Immature natural killer cell (primary cell): ENCODE measurements at regions not wholly inside any gene's neighbourhood (a gene's known extent, or its start where the extent isn't known, plus 50 kb on each side); places are given as distances from the start of the nearest gene placed in this dataset.

Source experiments
- DNase-seq, 3 donors: peaks; one replicate each; pipeline ENCODE4 v3.0.0; 2022; ENCODE audit warnings: mixed read lengths in 1 of 3
- H3K27ac Mint-ChIP-seq, 6 donors: one replicate each; pipeline ENCODE4 v1.8.0; 2020; ENCODE audit warnings: mixed read lengths in 6 of 6, mild to moderate bottlenecking in 5 of 6, inconsistent platforms in 4 of 6, moderate library complexity in 3 of 6
- H3K27me3 Mint-ChIP-seq, 3 donors: one replicate each; pipeline ENCODE4 v1.8.0; 2020 to 2021; ENCODE audit warnings: low read depth in 3 of 3, mild to moderate bottlenecking in 3 of 3, mixed read lengths in 3 of 3, moderate library complexity in 3 of 3, inconsistent platforms in 1 of 3
- H3K36me3 Mint-ChIP-seq, 3 donors: one replicate each; pipeline ENCODE4 v1.8.0; 2020; ENCODE audit warnings: mixed read lengths in 3 of 3, inconsistent platforms in 2 of 3, mild to moderate bottlenecking in 2 of 3
- H3K4me1 Mint-ChIP-seq, 2 donors: one replicate each; pipeline ENCODE4 v1.8.0; 2020; ENCODE audit warnings: inconsistent platforms in 2 of 2, mild to moderate bottlenecking in 2 of 2, mixed read lengths in 2 of 2, moderate library complexity in 1 of 2
- H3K4me3 Mint-ChIP-seq, 5 donors: one replicate each; pipeline ENCODE4 v1.8.0; 2020; ENCODE audit warnings: mild to moderate bottlenecking in 5 of 5, mixed read lengths in 5 of 5, inconsistent platforms in 3 of 5, moderate library complexity in 3 of 5
- H3K9me3 Mint-ChIP-seq, 6 donors: one replicate each; pipeline ENCODE4 v1.8.0; 2020; ENCODE audit warnings: mild to moderate bottlenecking in 6 of 6, mixed read lengths in 6 of 6, inconsistent platforms in 4 of 6, moderate library complexity in 3 of 6

- H3K27me3 Mint-ChIP-seq, result peaks cover 2 to 9% (median 5%) of the 10 kb centered on the region in 3 donors
Observed at GRCh38 chr4:140316799-140317198, 56.6 kb upstream of the SCOC start.

GRCh38 chr4:140315970-140316369, 57.5 kb upstream of the SCOC start:
- no peaks in the 10 kb centered on the region for H3K4me1 Mint-ChIP-seq
- no peak overlapping the region for H3K27ac Mint-ChIP-seq
- H3K4me3 Mint-ChIP-seq, result no peak overlapping the region
- DNase-seq, result no peak
- H3K27me3 Mint-ChIP-seq, result peaks cover 2 to 9% (median 5%) of the 10 kb centered on the region in 3 donors
- peaks cover 0 to 4% (median 0%) of the 10 kb centered on the region in 6 donors for H3K9me3 Mint-ChIP-seq
- H3K36me3 Mint-ChIP-seq, result no peaks in the 10 kb centered on the region

More at GRCh38 chr4:140316799-140317198, 56.6 kb upstream of the SCOC start:
- no peak for DNase-seq
- no peaks in the 10 kb centered on the region for H3K36me3 Mint-ChIP-seq
- no peaks in the 10 kb centered on the region for H3K4me1 Mint-ChIP-seq
- H3K27ac Mint-ChIP-seq, result no peak overlapping the region
- no peak overlapping the region for H3K4me3 Mint-ChIP-seq
- H3K9me3 Mint-ChIP-seq, result peaks cover 0 to 4% (median 0%) of the 10 kb centered on the region in 6 donors

- no peaks in the 10 kb centered on the region for H3K4me1 Mint-ChIP-seq
- H3K4me3 Mint-ChIP-seq, result no peak overlapping the region
- H3K9me3 Mint-ChIP-seq, result peaks cover 0 to 2% (median 0%) of the 10 kb centered on the region in 6 donors
- peaks cover 2 to 8% (median 5%) of the 10 kb centered on the region in 3 donors for H3K27me3 Mint-ChIP-seq
- no peaks in the 10 kb centered on the region for H3K36me3 Mint-ChIP-seq
- DNase-seq, result no peak
- H3K27ac Mint-ChIP-seq, result no peak overlapping the region
Observed at GRCh38 chr4:140315438-140315837, 58.0 kb upstream of the SCOC start.

DNA sequence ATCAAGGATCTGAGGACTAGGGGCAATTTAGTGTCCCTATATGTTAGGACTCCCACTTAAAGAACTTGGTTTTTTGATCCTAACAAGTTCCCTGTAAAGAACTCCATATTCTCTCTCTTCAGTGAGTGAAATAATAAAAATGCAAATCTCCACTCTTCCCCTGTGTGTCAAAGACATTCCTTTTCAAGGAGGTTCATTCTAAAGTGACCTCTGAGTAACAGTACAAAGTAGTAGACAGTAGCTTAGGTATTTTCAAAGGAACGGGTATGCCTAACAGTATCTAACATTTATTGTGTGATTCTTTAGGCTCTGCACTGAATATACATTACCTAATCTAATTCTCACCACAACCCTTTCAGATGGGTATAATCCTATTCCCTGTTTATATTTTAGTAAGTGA, 58.4 kb upstream of the SCOC start:
- H3K27me3 Mint-ChIP-seq, result peaks cover 2 to 6% (median 3%) of the 10 kb centered on the region in 3 donors
- H3K36me3 Mint-ChIP-seq, result no peaks in the 10 kb centered on the region
- H3K4me3 Mint-ChIP-seq, result no peak overlapping the region
- H3K4me1 Mint-ChIP-seq, result no peaks in the 10 kb centered on the region
- H3K27ac Mint-ChIP-seq, result no peak overlapping the region
- H3K9me3 Mint-ChIP-seq, result peaks cover 0 to 2% (median 0%) of the 10 kb centered on the region in 6 donors
- no peak for DNase-seq

DNA sequence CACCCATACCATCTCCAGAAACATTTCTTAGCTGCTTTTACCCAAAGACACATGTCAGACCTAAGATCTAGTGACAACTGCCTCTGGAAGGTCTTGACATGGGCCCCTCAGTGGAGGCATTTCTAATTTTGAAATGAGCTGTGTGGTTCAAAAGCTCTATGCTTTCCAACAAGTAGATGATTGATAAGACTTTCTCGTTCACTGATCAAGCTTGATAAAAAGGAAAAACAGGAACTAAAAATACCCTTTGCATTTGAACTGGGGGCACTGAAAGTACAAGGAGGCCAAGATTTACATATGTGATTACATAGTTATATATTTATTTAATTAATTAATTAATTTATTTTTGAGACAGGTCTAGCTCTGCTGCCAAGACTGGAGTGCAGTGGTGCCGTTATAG, 61.3 kb upstream of the SCOC start:
- Mint-ChIP-seq H3K9me3 (no peaks in the 10 kb centered on the region), H3K4me3 (no peak overlapping the region), H3K36me3 (no peaks in the 10 kb centered on the region), H3K27me3 (peaks cover 0 to 4% (median 0%) of the 10 kb centered on the region in 3 donors), H3K27ac (no peak overlapping the region), H3K4me1 (no peaks in the 10 kb centered on the region)
- DNase-seq, result no peak

- no peaks in the 10 kb centered on the region for H3K36me3 Mint-ChIP-seq
- peaks cover 0 to 4% (median 0%) of the 10 kb centered on the region in 3 donors for H3K27me3 Mint-ChIP-seq
- no peaks in the 10 kb centered on the region for H3K4me1 Mint-ChIP-seq
- no peak overlapping the region for H3K4me3 Mint-ChIP-seq
- H3K9me3 Mint-ChIP-seq, result no peaks in the 10 kb centered on the region
- no peak for DNase-seq
- no peak overlapping the region for H3K27ac Mint-ChIP-seq
Observed at GRCh38 chr4:140311257-140311835, 62.1 kb upstream of the SCOC start.

DNA sequence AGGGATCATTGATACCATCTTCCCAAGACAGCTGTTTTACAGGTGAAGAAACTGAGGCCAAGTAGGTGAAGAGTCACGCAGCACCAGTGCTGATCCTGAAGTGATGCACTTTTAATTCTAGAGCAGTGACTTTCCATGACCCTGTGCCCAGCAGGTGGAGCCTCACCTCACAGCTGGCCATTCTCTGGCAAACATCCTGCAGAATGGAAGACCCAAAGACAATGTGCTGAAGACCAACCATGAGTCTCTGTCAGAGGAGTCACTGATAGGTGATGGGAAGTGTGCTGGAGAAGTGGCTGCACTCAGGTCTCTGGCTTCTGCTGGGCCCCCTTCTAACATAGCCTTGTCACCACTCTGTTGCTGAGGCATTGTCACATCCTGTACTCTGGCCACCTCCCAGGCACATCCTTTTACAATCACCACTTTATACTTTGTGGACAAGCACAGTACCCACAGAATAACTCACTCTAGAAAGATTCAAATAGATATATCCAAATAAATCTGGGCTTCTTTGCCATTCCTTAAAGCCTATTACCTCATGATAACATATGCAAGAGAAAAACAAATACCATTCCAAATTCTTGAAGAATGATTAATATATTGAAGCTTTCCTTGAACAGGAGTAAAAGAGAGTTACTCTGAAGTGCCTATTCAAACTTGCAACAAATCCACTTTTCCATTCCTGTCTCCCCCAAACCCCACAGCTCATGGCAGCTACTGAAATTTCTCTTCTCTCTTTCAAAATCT, 64.1 kb upstream of the SCOC start:
- no peaks in the 10 kb centered on the region for H3K9me3 Mint-ChIP-seq
- no peak overlapping the region for H3K27ac Mint-ChIP-seq
- DNase-seq, result no peak
- H3K4me3 Mint-ChIP-seq, result no peak overlapping the region
- peaks cover 0 to 4% (median 0%) of the 10 kb centered on the region in 3 donors for H3K27me3 Mint-ChIP-seq
- H3K36me3 Mint-ChIP-seq, result no peaks in the 10 kb centered on the region
- H3K4me1 Mint-ChIP-seq, result no peaks in the 10 kb centered on the region

GRCh38 chr4:140308366-140309123, 64.9 kb upstream of the SCOC start:
- Mint-ChIP-seq H3K9me3 (no peaks in the 10 kb centered on the region), H3K4me1 (no peaks in the 10 kb centered on the region), H3K4me3 (no peak overlapping the region), H3K36me3 (no peaks in the 10 kb centered on the region), H3K27me3 (peaks cover 0 to 4% (median 0%) of the 10 kb centered on the region in 3 donors), H3K27ac (no peak overlapping the region)
- DNase-seq, result no peak

- H3K27me3 Mint-ChIP-seq, result peaks cover 0 to 7% (median 0%) of the 10 kb centered on the region in 3 donors
- no peaks in the 10 kb centered on the region for H3K4me1 Mint-ChIP-seq
- H3K36me3 Mint-ChIP-seq, result no peaks in the 10 kb centered on the region
- no peak overlapping the region for H3K27ac Mint-ChIP-seq
- no peak overlapping the region for H3K4me3 Mint-ChIP-seq
- no peak for DNase-seq
- no peaks in the 10 kb centered on the region for H3K9me3 Mint-ChIP-seq
Observed at GRCh38 chr4:140305053-140305452, 68.4 kb upstream of the SCOC start.

GRCh38 chr4:140304346-140304745, 69.1 kb upstream of the SCOC start:
- peaks cover 0 to 5% (median 0%) of the 10 kb centered on the region in 3 donors for H3K27me3 Mint-ChIP-seq

DNA sequence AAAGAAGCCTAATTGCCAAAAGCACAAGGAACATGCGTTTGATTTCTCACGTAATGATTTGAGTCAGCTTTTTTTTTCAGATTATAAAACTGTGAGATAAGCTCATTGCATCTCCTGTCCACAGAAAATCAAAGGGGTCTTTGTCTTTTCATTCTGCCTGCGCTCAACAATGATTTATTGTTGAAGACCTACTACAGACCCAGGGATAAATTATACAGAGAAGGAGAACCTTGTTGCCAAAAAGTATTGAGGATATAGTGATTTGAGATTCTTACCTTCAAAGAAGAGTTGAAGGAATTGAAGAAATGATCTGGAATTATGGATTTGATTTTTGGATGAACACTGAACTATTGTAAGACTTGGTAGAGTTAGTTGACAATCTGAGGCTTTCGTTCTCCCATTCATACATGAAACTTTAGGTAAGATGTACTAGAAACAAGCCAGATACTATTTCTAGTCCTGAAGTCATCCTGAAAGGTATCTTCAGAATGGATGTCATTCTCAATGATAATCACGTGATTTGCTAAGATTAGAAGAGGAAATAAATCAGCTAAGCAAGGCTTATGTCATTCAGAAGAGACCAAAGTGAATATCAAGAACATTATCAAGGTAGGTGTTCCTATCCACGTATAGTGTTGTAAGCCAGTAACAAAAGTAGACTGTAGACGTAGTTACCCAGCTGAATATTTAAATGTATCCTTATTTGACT, 71.1 kb upstream of the SCOC start:
- Mint-ChIP-seq H3K27ac (no peak overlapping the region), H3K36me3 (no peaks in the 10 kb centered on the region), H3K9me3 (no peaks in the 10 kb centered on the region), H3K4me3 (no peak overlapping the region), H3K27me3 (peaks cover 0 to 5% (median 2%) of the 10 kb centered on the region in 3 donors), H3K4me1 (no peaks in the 10 kb centered on the region)
- no peak for DNase-seq

More at GRCh38 chr4:140304346-140304745, 69.1 kb upstream of the SCOC start:
- Mint-ChIP-seq H3K27ac (no peak overlapping the region), H3K9me3 (no peaks in the 10 kb centered on the region), H3K4me1 (no peaks in the 10 kb centered on the region), H3K36me3 (no peaks in the 10 kb centered on the region), H3K4me3 (no peak overlapping the region)
- no peak for DNase-seq

DNA sequence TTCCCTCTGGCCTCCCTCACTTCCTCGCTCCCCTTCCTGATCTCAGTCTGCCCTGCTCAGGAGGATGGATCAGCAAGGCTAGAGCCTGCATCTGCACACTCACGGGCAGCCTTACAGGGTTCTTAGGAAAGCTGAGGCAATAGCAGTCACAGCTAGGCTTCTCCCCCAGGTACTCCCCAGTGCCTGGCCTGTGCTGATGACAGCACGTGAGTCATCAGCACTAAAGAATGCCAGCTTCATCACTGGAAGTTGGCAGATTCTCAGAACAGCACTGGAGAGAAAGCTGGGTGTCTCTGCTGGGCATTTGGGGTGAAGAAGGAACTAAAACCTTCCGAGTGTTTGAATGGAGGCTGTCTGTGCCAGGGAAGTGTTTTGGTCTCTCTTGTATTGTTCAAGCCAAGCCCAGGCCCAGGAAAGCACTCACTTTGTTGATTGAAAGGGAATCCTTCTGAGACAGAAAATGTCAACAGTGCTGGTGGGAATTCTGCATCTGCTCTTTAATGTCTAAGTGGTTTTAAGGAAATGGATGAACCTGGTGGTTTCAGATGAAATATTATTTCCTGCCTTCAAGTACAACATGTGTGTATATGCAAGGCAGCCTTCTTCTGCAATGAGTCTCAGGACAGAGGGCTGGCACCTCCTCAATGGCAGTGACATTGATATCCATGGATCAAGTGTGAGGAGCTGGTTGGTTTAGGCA, 73.0 kb upstream of the SCOC start:
- H3K36me3 Mint-ChIP-seq, result no peaks in the 10 kb centered on the region
- H3K4me3 Mint-ChIP-seq, result no peak overlapping the region
- peaks cover 0 to 5% (median 5%) of the 10 kb centered on the region in 3 donors for H3K27me3 Mint-ChIP-seq
- no peaks in the 10 kb centered on the region for H3K4me1 Mint-ChIP-seq
- H3K27ac Mint-ChIP-seq, result no peak overlapping the region
- DNase-seq, result no peak
- H3K9me3 Mint-ChIP-seq, result no peaks in the 10 kb centered on the region

DNA sequence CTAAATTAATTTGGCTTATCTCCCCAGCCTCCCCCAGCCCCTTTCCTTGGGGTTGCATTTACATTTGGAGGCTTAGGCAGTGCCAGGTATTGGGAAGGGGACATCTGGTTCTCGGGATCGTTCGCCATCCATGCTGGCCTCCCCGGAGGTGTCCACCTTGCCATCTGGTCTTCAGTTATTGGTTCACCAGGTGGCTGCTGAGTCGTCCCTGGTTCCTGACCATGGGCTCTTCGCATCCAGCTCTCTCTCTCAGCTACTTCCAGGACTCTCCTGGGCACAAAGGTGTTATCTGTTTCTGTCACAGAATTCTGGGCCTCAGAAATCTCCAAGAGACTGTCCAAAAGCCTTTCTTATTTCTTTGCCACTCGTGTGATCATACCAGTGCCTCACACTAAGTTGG, 75.4 kb upstream of the SCOC start:
- Mint-ChIP-seq H3K36me3 (no peaks in the 10 kb centered on the region), H3K27ac (no peak overlapping the region), H3K27me3 (peaks cover 0 to 5% (median 5%) of the 10 kb centered on the region in 3 donors), H3K4me3 (no peak overlapping the region), H3K9me3 (no peaks in the 10 kb centered on the region), H3K4me1 (no peaks in the 10 kb centered on the region)
- no peak for DNase-seq
